CD14-positive monocyte (primary cell): ENCODE measurements at regions not wholly inside any gene's neighbourhood (a gene's known extent, or its start where the extent isn't known, plus 50 kb on each side); places are given as distances from the start of the nearest gene placed in this dataset.

ENCODE experiments used
- DNase-seq, 3 donors: peaks; one replicate each; pipeline ENCODE4 v3.0.0-alpha.2; 2011 to 2022
- H2AFZ ChIP-seq: 2 replicates; pipeline ENCODE4 v1.6.0; 2012; ENCODE audit warnings: mild to moderate bottlenecking, low read depth, low read length, inconsistent platforms; ENCODE audit not compliant: insufficient read depth, poor library complexity, severe bottlenecking
- H3K27ac ChIP-seq, 2 donors: 1 replicate in 1 of 2; 2 replicates in 1 of 2; pipeline ENCODE4 v1.5.1; 2012 to 2013; ENCODE audit warnings: low read length in 2 of 2, control low read depth in 1 of 2, inconsistent platforms in 1 of 2, low read depth in 1 of 2, mild to moderate bottlenecking in 1 of 2
- H3K27me3 ChIP-seq, 2 donors: one replicate each; pipeline versions ENCODE4 v1.6.0 to v1.6.1; 2011 to 2013; ENCODE audit warnings: low read length in 2 of 2; ENCODE audit not compliant: control insufficient read depth in 2 of 2, insufficient read depth in 2 of 2
- H3K36me3 ChIP-seq, 2 donors: replicated peaks in 1 of 2; 1 replicate in 1 of 2; 2 replicates in 1 of 2; pipeline versions ENCODE4 v1.5.1 to v1.6.1; 2012 to 2013; ENCODE audit warnings: low read length in 2 of 2, control low read depth in 1 of 2, inconsistent platforms in 1 of 2, mild to moderate bottlenecking in 1 of 2; ENCODE audit not compliant: insufficient read depth in 2 of 2, control insufficient read depth in 1 of 2
- H3K4me1 ChIP-seq, 2 donors: 1 replicate in 1 of 2; 2 replicates in 1 of 2; pipeline versions ENCODE4 v1.5.1 to v1.6.1; 2012 to 2013; ENCODE audit warnings: low read length in 2 of 2, control low read depth in 1 of 2, inconsistent platforms in 1 of 2, mild to moderate bottlenecking in 1 of 2, moderate library complexity in 1 of 2; ENCODE audit not compliant: insufficient read depth in 2 of 2, control insufficient read depth in 1 of 2
- H3K4me2 ChIP-seq: replicated peaks from 2 replicates; pipeline ENCODE3; 2012; ENCODE audit warnings: low read length, moderate library complexity, mild to moderate bottlenecking; ENCODE audit not compliant: poor library complexity, severe bottlenecking; ENCODE audit errors: extremely low read depth
- H3K4me3 ChIP-seq, 3 experiments: fragments of 200-600 bp in 1 of 3; sonication (generic) in 1 of 3; replicated peaks in 1 of 3; 1 replicate in 2 of 3; 2 replicates in 1 of 3; pipeline ENCODE4 v1.5.1; 2011 to 2013; ENCODE audit warnings: low read length in 3 of 3, mild to moderate bottlenecking in 3 of 3, control low read depth in 2 of 3, low read depth in 2 of 3, inconsistent platforms in 1 of 3, moderate library complexity in 1 of 3
- H3K79me2 ChIP-seq: 2 replicates; pipeline ENCODE4 v1.6.0; 2012; ENCODE audit warnings: mild to moderate bottlenecking, control low read depth, inconsistent platforms, low read length, moderate library complexity; ENCODE audit not compliant: insufficient read depth
- H3K9ac ChIP-seq: 2 replicates; pipeline ENCODE4 v1.6.0; 2017; ENCODE audit warnings: low read length, mild to moderate bottlenecking; ENCODE audit not compliant: insufficient read depth, poor library complexity, severe bottlenecking
- H3K9me3 ChIP-seq, 2 donors: replicated peaks in 1 of 2; 1 replicate in 1 of 2; 2 replicates in 1 of 2; pipeline versions ENCODE4 v1.5.1 to v1.6.1; 2012 to 2013; ENCODE audit warnings: low read length in 2 of 2, control low read depth in 1 of 2; ENCODE audit not compliant: control insufficient read depth in 1 of 2, insufficient read depth in 1 of 2
- H4K20me1 ChIP-seq: 2 replicates; pipeline ENCODE4 v1.6.0; 2012; ENCODE audit warnings: mild to moderate bottlenecking, low read length, control low read depth, moderate library complexity; ENCODE audit not compliant: insufficient read depth
- H3K27ac Mint-ChIP-seq, 7 donors: one replicate each; pipeline ENCODE4 v1.8.0; 2020; ENCODE audit warnings: mild to moderate bottlenecking in 7 of 7, mixed read lengths in 7 of 7, moderate library complexity in 6 of 7, inconsistent platforms in 2 of 7
- H3K27me3 Mint-ChIP-seq, 3 donors: one replicate each; pipeline ENCODE4 v1.8.0; 2021 to 2022; ENCODE audit warnings: low read depth in 3 of 3, mild to moderate bottlenecking in 3 of 3, mixed read lengths in 3 of 3, moderate library complexity in 3 of 3, inconsistent platforms in 1 of 3
- H3K36me3 Mint-ChIP-seq, 2 donors: one replicate each; pipeline ENCODE4 v1.8.0; 2020; ENCODE audit warnings: mixed read lengths in 2 of 2, inconsistent platforms in 1 of 2, mild to moderate bottlenecking in 1 of 2
- H3K4me1 Mint-ChIP-seq: one replicate; pipeline ENCODE4 v1.8.0; 2020; ENCODE audit warnings: mild to moderate bottlenecking, mixed read lengths
- H3K4me3 Mint-ChIP-seq, 2 donors: one replicate each; pipeline ENCODE4 v1.8.0; 2020; ENCODE audit warnings: mild to moderate bottlenecking in 2 of 2, mixed read lengths in 2 of 2, moderate library complexity in 1 of 2
- H3K9me3 Mint-ChIP-seq, 7 donors: one replicate each; pipeline ENCODE4 v1.8.0; 2020 to 2022; ENCODE audit warnings: mixed read lengths in 7 of 7, mild to moderate bottlenecking in 6 of 7, moderate library complexity in 6 of 7, inconsistent platforms in 2 of 7
- WGBS: methylation state at CpG from one replicate; pipeline ENCODE4 v1.1.5; 2013; ENCODE audit warnings: missing lambda C conversion rate; ENCODE audit not compliant: insufficient coverage; 5-methylcytosine and 5-hydroxymethylcytosine counted together
- intact Hi-C, 2 donors: fragments of 100-400 bp; cut with micrococcal nuclease; formaldehyde crosslinking; loops; one replicate each; pipeline versions ENCODE4 v1.15.0 to v1.15.1; 2023
- TF ChIP-seq, protein P1 (sequence below): fragments of 200-600 bp; IDR thresholded peaks from one replicate; pipeline ENCODE4 v1.8.0; 2022; ENCODE audit warnings: antibody characterized with exemption, mild to moderate bottlenecking

DNA sequence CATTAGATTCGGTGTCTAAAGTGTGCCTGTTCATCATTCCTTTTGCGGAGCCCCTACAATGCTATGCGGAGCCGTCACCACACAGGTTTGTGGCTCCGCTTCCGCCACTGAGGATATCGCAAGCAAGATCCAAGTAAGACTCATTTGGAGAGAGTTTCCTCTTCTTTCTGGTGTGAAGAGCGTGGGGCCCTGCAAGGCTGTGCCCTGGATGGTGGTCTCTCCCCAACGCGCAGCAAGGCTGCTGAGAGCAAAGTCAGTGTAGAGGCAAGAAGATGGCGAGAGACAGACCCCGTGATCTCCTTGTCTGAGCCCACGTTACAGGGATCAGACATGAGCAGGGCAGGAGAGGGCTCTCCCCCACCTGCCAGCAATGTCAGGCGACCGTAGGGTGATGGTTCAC, 96.3 kb upstream of the AFDN start:
- Histone ChIP-seq H3K27ac (no peak overlapping the region), H4K20me1 (no peaks in the 10 kb centered on the region), H3K4me2 (no peak overlapping the region), H3K27me3 (no peaks in the 10 kb centered on the region), H2AFZ (no peak overlapping the region), H3K4me3 (no peak overlapping the region), H3K36me3 (no peaks in the 10 kb centered on the region), H3K4me1 (no peaks in the 10 kb centered on the region), H3K9ac (no peak overlapping the region), H3K9me3 (no peaks in the 10 kb centered on the region), H3K79me2 (no peaks in the 10 kb centered on the region)
- peaks cover 3 to 11% (median 4%) of the 10 kb centered on the region in 3 donors for H3K27me3 Mint-ChIP-seq
- no peaks in the 10 kb centered on the region for H3K36me3 Mint-ChIP-seq
- DNase-seq = no peak
- peaks cover 0 to 6% (median 2%) of the 10 kb centered on the region in 7 donors for H3K9me3 Mint-ChIP-seq
- H3K4me3 Mint-ChIP-seq = no peak overlapping the region
- intact Hi-C loops = no loop called here
- no peaks in the 10 kb centered on the region for H3K4me1 Mint-ChIP-seq
- no peak overlapping the region for H3K27ac Mint-ChIP-seq
- TF ChIP-seq, protein P1, sequence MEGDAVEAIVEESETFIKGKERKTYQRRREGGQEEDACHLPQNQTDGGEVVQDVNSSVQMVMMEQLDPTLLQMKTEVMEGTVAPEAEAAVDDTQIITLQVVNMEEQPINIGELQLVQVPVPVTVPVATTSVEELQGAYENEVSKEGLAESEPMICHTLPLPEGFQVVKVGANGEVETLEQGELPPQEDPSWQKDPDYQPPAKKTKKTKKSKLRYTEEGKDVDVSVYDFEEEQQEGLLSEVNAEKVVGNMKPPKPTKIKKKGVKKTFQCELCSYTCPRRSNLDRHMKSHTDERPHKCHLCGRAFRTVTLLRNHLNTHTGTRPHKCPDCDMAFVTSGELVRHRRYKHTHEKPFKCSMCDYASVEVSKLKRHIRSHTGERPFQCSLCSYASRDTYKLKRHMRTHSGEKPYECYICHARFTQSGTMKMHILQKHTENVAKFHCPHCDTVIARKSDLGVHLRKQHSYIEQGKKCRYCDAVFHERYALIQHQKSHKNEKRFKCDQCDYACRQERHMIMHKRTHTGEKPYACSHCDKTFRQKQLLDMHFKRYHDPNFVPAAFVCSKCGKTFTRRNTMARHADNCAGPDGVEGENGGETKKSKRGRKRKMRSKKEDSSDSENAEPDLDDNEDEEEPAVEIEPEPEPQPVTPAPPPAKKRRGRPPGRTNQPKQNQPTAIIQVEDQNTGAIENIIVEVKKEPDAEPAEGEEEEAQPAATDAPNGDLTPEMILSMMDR = no peak
- 96% methylated on average over 11 of the region's 15 CpGs for WGBS

DNA sequence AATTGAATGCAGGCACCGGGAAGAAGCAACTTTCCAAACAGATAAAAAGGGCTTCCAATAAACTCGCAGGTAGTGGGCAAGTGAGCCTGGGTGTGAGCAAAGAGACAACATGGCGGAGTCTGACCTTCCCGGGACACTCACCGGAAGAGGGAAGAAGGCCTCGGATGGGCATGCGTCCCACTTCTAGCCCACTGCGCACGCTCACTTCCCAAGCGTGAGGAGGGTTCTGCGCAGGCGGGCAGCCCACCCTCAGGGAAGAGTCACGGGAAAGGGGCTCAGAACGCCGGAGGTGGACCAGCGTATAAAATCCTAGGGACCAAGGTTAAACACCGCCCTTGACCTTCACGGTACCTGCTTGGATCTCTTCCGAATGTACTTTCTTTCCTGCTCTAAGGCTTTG, 95.5 kb upstream of the AFDN start:
- no peak for DNase-seq
- Histone ChIP-seq H4K20me1 (no peaks in the 10 kb centered on the region), H3K27ac (no peak overlapping the region), H2AFZ (no peak overlapping the region), H3K4me3 (no peak overlapping the region), H3K9ac (no peak overlapping the region), H3K79me2 (no peaks in the 10 kb centered on the region), H3K4me1 (no peaks in the 10 kb centered on the region), H3K36me3 (no peaks in the 10 kb centered on the region), H3K4me2 (no peak overlapping the region), H3K9me3 (no peaks in the 10 kb centered on the region), H3K27me3 (no peaks in the 10 kb centered on the region)
- no peak overlapping the region for H3K27ac Mint-ChIP-seq
- H3K4me1 Mint-ChIP-seq = no peaks in the 10 kb centered on the region
- H3K4me3 Mint-ChIP-seq = no peak overlapping the region
- 96% methylated on average over 18 of the region's 19 CpGs for WGBS
- H3K9me3 Mint-ChIP-seq = peaks cover 0 to 3% (median 0%) of the 10 kb centered on the region in 7 donors
- no peaks in the 10 kb centered on the region for H3K36me3 Mint-ChIP-seq
- TF ChIP-seq, protein P1 = no peak
- intact Hi-C loops = no loop called here
- peaks cover 3 to 6% (median 4%) of the 10 kb centered on the region in 3 donors for H3K27me3 Mint-ChIP-seq
